LNCaP clone FGC (cell line): ENCODE measurements at regions not wholly inside any gene's neighbourhood (a gene's known extent, or its start where the extent isn't known, plus 50 kb on each side); places are given as distances from the start of the nearest gene placed in this dataset.
"Not testable (repeated sequence)": the region's sequence is repeated elsewhere in the genome, so short reads cannot be mapped to it uniquely, and the experiment has no call there.

Source experiments
- DNase-seq: peaks from one replicate; pipeline ENCODE4 v3.0.0-alpha.2; 2011; ENCODE audit warnings: low read depth
- H3K4me3 ChIP-seq: 2 replicates; pipeline ENCODE4 v1.5.1; 2011; ENCODE audit warnings: mild to moderate bottlenecking, low read depth, low read length, control low read depth
- CTCF ChIP-seq: IDR thresholded peaks from 2 replicates; pipeline ENCODE4 v1.5.1; 2012; ENCODE audit warnings: mild to moderate bottlenecking; ENCODE audit not compliant: control insufficient read depth, insufficient read depth; ENCODE audit errors: extremely low read depth

DNA sequence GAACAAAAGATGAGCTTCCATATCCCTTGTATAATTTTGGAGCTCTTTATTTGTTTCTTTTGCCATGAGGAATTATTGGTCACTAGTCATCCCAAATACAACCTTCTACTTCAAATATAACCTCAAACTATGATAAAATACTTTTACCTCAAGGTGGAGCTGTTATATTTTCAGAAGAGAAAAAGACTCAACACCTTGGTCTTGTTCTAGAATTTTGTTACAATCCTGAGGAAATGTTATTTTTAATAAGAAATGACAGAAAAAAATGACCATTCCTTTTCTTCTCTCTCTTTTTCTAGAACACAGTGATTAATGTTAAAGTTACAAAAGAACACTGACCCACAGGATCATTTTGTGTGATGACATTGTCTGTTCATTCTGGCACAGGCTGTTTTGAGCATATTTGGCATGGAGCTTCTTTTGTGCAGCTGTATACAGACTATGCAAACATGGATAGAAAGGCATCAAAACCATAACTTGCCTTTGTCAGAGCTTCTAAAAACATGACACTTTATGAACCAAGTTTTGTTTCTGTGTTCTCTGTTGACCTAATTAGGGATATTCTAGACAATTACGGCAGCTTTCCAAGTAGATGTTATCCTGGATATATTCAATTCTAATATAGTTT, 159.6 kb upstream of the CTSO start:
- peak; percentile 34 for TF ChIP-seq CTCF
- no peak for DNase-seq

GRCh38 chr4:156111686-156112085, 158.0 kb upstream of the CTSO start:
- TF ChIP-seq CTCF = no peak
- no peak overlapping the region for H3K4me3 ChIP-seq
- DNase-seq = no peak

More for the DNA sequence above, 159.6 kb upstream of the CTSO start:
- H3K4me3 ChIP-seq = no peak overlapping the region

DNA sequence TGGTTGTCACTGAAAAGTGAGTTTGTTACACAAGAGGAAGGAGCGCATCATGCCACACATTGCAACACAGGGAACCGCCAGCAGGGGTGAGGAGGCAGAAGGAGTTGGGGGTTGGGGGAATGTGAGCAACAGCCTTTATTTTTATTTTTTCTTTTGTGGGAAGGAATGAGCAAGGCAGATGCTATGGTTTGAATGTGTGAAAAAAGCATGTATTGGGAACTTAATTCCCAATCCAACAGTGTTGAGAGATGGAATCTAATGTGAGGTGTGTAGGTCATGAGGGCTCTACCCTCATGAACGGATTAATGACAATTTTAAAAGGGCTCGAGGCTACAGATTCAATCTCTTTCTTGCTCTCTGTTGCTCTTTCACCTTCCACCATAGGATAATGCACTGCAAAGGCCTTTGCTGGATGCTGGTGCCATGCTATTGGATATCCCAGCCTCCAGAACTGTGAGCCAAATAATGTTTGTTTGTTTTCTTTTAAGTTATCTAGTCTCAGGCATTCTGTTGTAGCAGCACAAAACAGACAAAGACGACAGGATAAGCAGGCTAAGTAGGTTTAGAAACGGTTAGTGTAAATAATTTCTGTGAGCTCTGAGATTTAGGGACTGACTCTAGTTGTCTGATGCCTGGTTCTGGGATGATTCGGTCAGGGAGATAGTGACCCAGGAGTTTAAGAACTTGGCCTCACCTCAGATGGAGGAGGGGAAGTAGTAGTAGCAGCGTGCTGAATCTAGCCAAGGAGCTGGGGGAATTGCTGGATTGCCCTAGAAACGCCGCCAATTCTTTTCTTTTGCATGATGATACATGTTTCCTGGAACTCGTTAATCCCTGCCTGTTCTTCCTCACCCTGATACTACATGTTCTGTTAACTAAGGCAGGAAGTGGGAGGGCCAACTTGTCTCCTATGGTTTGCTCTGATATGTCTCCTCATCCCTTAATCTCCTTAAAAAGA, 156.6 kb upstream of the CTSO start:
- no peak overlapping the region for H3K4me3 ChIP-seq
- no peak for DNase-seq
- TF ChIP-seq CTCF = 0 out of 2 replicates have a peak, but pooled peaks have one; percentile 9

DNA sequence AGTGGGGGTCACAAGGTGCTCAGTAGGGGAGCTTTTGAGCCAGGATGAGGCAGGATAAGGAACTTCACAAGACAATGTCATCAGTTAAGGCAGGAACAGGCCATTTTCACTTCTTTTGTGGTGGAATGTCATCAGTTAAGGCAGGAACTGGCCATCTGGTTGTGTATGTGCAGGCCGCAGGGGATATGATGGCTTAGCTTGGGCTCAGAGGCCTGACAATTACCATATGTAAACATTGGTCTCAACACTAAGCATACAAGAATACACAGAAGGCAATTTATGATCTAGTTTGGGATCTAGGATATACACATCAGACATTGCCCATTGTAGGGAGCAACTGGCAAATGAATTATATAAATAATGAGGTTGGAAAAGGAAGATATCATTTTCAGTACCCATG, 155.4 kb upstream of the CTSO start:
- DNase-seq = not testable (repeated sequence)

GRCh38 chr4:156103311-156103710, 149.6 kb upstream of the CTSO start:
- TF ChIP-seq CTCF = no peak
- H3K4me3 ChIP-seq = no peak overlapping the region
- no peak for DNase-seq

More for the DNA sequence above, 155.4 kb upstream of the CTSO start:
- not testable (repeated sequence) for H3K4me3 ChIP-seq

GRCh38 chr4:156102411-156102810, 148.7 kb upstream of the CTSO start:
- TF ChIP-seq CTCF = no peak
- DNase-seq = no peak
- no peak overlapping the region for H3K4me3 ChIP-seq

GRCh38 chr4:156101571-156101970, 147.9 kb upstream of the CTSO start:
- H3K4me3 ChIP-seq = no peak overlapping the region
- TF ChIP-seq CTCF = no peak
- no peak for DNase-seq
